NCI-H1930 (cell line): ENCODE measurements at regions not wholly inside any gene's neighbourhood (a gene's known extent, or its start where the extent isn't known, plus 50 kb on each side); places are given as distances from the start of the nearest gene placed in this dataset.
"Not testable (repeated sequence)": the region's sequence is repeated elsewhere in the genome, so short reads cannot be mapped to it uniquely, and the experiment has no call there.

Source experiments
- DNase-seq, 2 experiments: peaks; one replicate each; lab custom pipeline; 2025; lab: John Stamatoyannopoulos, UW

DNA sequence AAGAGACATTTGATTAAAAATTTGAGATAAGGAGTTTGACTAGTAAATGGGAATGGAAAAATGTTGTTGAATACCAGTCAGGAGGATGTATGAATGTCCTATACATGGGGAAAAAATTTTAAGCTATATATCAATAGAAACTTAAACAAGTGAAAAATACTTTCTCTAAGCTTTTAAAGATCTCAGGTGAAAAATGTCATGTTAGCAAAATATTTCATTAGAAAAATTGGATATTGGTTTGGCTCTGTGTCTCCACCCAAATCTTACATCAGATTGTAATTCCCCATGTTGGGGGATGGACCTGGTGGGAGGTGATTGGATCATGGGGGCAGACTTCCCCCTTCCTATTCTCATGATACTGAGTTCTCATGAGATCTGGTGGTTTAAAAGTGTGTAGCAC lies 279.6 kb upstream of the CADM2 start:
- DNase-seq = no peak

DNA sequence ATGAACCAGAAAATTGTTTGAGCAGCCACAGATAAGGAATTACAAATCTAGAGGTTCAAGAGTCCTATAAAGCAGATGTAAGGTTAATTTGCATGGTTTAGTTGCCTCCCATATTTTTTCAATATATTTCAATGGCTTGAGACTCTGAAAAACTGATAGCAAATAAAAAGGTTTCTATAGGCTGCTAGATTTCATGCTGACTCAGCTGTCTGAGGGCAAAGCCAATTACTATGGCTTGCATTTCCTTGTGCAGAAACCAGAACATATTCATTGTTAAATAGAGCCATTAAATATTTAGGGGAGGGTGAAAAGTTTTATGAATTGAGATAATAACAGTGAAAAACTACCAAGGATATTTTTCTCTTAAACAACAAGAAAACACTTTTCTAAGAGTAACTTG lies 278.1 kb upstream of the CADM2 start:
- no peak for DNase-seq

GRCh38 chr3:84683493-84683892 lies 275.3 kb upstream of the CADM2 start:
- DNase-seq = no peak

DNA sequence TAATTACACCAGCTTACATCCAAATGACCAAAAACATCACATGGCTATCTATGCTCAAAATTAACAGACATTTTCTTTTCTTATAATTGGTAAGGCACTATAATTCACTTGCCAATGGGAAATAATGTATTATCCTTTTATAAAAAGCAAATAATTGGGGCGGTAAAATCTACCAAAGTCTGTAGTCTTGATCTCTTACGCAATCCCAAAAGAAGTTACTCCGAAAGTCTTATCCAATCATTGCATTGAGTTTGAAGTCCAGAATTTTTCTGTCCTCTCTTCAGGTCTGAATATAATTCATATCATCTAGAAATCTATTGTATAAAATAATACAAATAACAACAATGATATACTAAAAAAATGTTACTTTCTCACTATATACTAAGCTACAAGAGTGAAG lies 273.3 kb upstream of the CADM2 start:
- no peak for DNase-seq

GRCh38 chr3:84692261-84692660 lies 266.5 kb upstream of the CADM2 start:
- no peak for DNase-seq

GRCh38 chr3:84710288-84710687 lies 248.5 kb upstream of the CADM2 start:
- DNase-seq = not testable (repeated sequence)

DNA sequence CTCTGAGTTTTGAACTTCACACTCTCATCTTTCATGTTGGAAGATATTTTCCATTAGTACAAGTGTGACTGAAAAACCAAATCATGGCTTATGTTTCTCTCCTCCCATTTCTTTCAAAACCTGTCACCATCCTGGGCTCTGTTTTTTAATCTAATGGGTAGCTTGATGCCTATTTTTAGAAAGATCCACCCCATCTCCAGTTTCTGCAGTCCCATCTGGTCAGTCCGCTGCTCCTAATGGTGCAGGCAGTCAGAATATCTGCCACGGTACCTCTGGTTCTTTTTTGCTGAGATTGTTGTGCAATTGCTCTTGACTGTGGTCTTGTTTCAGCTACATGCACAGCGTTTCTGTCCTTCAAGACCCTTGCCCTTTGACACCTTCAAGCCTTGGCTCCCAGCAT lies 240.9 kb upstream of the CADM2 start:
- no peak for DNase-seq

DNA sequence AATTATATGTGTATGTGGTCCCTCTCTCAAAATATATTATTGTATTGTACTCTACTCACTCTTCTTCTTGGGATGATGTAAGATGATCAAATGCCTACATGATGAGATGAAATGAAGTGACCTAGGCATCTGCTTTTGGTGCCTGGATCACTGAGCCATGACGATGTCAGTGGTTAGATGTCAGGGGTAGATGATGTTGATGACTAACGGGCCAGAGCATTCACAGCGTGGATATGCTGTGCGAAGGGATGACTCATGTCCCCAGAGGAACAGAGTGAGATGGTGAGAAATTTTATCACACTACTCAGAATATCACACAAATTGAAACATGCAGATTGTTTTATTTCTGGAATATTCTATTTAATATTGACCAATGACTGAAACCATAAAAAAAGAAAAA lies 233.9 kb upstream of the CADM2 start:
- no peak for DNase-seq

DNA sequence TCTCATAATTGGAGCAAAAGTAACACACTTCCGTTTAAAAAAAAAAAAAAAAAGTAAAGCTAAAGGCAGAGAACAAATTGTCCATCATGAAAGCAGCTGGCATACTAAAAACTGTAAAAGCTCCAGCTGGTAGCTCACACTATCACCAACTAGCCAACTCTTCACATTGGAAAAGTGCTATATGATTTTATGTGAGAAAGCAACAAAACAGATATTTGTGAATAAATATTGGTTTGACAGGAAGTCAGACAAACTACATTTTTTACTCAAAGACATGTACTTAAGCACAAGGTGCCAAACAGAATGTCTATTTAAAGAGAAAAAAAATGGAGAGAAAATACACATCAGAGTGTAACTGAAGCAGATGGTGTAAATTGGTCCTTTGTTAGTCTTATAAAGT lies 231.2 kb upstream of the CADM2 start:
- no peak for DNase-seq

DNA sequence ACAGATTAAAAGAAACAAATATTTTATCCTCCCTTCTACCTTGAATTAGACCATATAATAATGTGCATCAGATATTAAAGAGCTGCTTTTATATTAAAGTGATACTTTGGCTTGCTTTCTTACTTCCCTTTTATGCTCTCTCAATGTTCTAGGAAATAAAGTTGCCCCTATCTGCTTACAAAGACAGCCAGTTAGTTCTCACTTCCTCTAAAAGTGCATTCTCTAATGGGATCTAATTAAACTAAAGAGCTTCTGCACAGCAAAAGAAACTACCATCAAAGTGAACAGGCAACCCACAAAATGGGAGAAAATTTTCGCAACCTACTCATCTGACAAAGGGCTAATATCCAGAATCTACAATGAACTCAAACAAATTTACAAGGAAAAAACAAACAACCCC lies 224.1 kb upstream of the CADM2 start:
- not testable (repeated sequence) for DNase-seq

- DNase-seq = no peak
Observed at GRCh38 chr3:84738086-84738485, 220.7 kb upstream of the CADM2 start.

GRCh38 chr3:84742915-84743425 lies 215.8 kb upstream of the CADM2 start:
- DNase-seq = no peak

DNA sequence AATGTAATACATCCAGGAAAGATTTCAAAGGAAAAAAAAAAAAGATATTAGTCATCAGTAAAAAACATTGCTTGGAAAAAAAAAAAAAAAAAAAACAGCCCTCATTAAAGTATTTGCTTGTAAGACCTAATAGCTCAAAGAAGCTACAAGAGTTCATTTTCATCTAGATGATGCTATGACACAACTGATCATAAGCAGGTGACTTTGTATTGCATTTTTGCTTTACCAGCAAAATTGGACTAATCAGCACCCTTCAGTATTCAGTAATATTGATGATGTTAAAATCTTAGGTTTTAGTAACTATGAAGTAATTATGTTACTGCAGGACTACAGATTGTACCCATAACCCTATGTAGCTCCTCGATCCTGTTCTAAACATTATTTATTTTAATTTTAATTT lies 214.7 kb upstream of the CADM2 start:
- no peak for DNase-seq

DNA sequence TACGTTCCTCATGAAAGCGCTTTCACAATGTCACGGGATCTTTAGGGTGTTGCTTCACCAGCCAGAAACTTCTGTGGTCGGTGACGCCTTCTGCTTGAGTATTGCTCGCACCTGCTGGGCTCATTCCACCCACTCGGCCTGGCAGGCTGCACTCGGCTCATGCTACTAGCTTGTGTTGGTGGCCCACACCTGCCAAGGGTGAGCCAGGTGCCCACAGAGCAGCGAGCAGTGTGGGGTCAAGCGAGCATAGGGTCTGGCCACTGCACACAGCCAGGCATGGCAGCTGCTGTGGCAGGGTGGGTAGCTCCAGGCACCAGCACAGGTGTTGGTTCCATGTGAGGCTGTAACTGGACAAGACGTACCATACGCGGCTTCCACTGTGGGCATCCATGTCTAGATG lies 202.9 kb upstream of the CADM2 start:
- no peak for DNase-seq

DNA sequence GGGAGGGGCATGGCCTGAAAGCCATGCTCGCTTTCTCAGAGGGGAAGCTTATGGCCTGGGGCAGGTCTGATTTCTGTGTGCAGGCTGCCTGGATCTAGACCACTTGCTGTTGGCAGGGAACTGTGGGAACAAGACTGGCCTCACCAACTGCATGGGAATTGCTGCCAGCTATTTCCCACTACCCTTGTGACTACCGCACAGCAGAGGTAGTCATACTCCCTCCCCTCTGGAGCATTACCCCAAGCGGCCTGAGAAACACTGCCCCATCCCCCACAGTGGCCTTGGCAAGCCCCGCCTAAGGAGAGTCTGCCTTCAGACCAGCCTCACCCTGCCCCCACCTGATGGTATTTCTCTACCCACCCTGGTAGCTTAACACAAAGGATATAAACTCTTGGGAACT lies 199.4 kb upstream of the CADM2 start:
- DNase-seq = no peak

DNA sequence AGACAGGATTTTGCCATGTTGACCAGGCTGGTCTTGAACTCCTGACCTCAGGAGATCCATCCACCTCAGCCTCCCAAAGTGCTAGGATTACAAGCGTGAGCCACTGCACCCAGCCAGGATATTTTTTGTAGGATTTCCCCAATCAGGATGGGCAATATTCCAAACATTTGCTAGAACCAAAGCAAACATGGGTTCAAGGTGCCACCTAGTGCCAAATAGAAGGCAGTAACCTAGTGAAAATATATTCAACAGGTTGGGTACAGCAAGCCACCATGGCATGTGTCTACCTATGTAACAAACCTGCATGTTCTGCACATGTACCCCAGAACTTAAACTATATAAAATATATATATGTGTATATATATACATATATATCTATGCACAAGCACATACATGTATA lies 185.9 kb upstream of the CADM2 start:
- DNase-seq = no peak

- DNase-seq = no peak
Observed at GRCh38 chr3:84783281-84783680, 175.5 kb upstream of the CADM2 start.

- no peak for DNase-seq
Observed at GRCh38 chr3:84789961-84790360, 168.8 kb upstream of the CADM2 start.

DNA sequence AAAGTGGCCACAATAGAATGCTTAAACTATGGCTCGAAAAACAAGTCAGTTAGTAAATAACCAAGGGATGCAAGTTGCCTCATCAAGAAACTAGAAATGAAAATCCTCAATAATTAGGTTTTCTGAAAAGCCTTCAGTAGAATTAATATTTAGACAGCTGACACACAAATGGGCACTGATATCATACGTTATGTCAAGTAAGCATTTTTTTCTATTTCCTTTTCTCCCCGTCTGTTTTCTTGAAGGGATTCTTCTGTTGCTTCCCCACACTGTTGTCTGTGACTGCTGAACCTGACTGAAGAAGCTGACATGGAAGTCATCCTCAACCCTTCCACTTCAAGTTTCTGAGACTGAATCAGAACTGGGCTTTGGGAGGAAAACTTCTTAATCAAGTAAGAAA lies 151.8 kb upstream of the CADM2 start:
- no peak for DNase-seq

DNA sequence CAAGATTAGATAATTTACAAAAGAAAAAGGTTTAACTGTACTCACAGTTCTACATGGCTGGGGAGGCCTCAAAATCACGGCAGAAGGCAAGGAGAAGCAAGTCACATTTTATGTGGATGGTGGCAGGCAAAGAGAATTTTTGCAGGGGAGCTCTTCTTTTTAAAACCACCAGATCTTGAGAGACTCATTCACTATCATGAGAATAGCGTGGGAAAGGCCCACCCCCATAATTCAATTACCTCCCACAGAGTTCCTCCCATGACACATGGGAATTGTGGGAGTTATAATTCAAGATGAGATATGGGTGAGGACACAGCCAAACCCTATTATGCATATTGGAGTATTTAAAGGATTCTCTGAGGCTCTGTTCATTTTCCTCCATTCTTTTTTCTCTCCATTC lies 138.7 kb upstream of the CADM2 start:
- DNase-seq = no peak

DNA sequence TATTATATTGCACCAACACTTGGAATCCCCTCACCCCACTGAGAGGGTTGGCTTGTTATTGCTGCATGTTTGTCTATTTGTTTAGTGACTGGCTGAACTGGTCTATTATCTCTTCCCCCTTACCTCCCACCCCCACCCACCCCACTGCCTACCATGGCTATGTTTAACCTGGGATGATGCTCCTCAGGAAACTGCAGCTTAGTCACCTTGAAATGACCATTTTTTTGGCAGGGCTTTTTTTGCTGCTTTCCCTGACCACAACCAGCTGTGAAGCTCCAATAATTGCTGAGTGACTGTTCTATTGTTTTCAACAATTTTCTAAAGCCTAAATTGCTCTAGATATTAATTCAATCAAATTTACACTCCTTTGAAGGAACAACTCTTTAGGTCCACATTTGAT lies 137.9 kb upstream of the CADM2 start:
- DNase-seq = no peak

GRCh38 chr3:84825817-84826216 lies 133.0 kb upstream of the CADM2 start:
- DNase-seq = no peak

GRCh38 chr3:84830476-84830875 lies 128.3 kb upstream of the CADM2 start:
- no peak for DNase-seq

- no peak for DNase-seq
Observed at GRCh38 chr3:84835366-84835765, 123.4 kb upstream of the CADM2 start.

DNA sequence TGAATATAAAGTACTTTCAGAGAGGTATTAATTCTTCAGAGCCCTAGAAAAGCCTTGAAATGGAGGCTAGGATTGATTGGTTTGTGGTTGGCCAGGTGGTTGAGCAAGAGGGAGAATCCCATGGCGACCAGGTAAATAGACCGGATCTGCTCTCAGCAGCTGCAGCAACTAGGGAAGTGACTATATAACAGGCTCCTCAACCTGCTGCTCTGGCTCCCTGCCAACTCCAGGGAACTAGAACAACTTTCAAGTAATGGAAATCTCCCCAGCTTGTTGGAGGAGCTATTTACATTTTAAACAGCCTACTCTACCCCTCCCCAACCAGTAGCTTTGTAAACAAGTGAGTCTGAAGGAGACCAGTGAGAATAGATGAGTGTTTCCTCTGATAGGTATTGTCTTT lies 121.8 kb upstream of the CADM2 start:
- DNase-seq = no peak
